PC-9 (cell line): ENCODE measurements at regions not wholly inside any gene's neighbourhood (a gene's known extent, or its start where the extent isn't known, plus 50 kb on each side); places are given as distances from the start of the nearest gene placed in this dataset.

ENCODE experiments used
- CTCF ChIP-seq: fragments of 200-600 bp; sonication (generic); conservative IDR thresholded peaks from 2 replicates; pipeline ENCODE4 v1.6.1; 2017; ENCODE audit warnings: mixed run types, antibody characterized with exemption, mild to moderate bottlenecking, moderate library complexity
- EZH2 ChIP-seq: fragments of 200-600 bp; sonication (generic); IDR thresholded peaks from 2 replicates; pipeline ENCODE4 v1.8.0; 2017; ENCODE audit warnings: antibody characterized with exemption, low read depth

GRCh38 chr16:17994027-17994426 lies 342.5 kb downstream of the NPIPA8 start:
- TF ChIP-seq CTCF (no peak), EZH2 (no peak)
